GM13977 (cell line): ENCODE measurements at regions not wholly inside any gene's neighbourhood (a gene's known extent, or its start where the extent isn't known, plus 50 kb on each side); places are given as distances from the start of the nearest gene placed in this dataset.

Experiments used
- DNase-seq: peaks from one replicate; pipeline ENCODE4 v3.0.0; 2012; ENCODE audit warnings: low spot score
- CTCF ChIP-seq: IDR thresholded peaks from 2 replicates; pipeline ENCODE4 v1.5.1; 2012; ENCODE audit warnings: mild to moderate bottlenecking, control low read depth; ENCODE audit not compliant: insufficient read depth; ENCODE audit errors: extremely low read depth, missing control alignments
- in situ Hi-C: fragments of 300-500 bp; cut with MboI; formaldehyde crosslinking; loops from one replicate; pipeline ENCODE4 v1.12.0; 2022; ENCODE audit warnings: low sequenced_read_pairs, low pct_unique_long_range_greater_than_20kb, mixed read lengths, inconsistent platforms; ENCODE audit not compliant: unreplicated experiment

DNA sequence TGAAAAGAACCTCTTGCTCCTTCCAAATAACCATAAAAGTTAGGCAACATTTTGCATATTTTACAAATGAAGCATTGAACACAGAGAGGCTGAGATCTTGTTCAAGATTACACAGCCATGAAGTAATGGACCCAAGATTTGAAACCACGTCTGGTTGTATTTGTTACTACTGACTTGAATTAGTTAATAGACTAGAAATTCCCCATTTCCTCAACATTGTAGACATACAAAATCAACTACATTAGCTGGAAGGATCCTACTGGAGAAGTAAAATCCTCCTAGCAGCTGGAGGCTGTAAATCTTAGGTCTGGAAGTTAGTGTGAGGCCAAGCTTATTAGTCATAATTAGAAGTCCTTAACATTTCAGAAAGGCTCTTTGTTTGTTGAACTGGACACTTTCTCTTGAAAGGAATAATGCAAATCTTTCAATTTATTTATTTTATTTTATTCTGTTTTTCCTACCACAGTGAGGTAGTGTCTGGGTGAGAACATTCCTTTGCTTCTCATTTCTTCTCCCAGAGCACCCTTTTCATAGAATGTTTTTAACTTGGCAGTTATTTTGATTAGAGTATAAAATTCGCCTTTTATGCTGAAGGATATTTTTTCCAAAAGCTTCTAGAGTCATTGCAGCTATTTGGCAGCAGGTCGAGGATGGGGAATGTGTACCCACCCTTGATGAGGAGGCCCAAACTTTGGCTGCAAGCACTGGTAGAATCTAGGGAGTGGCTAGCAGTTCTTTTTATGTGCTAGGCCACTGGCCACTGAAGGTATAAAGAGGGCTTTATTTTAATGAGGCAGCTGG, 62.0 kb upstream of the CLNK start:
- in situ Hi-C loops: loop anchor here (25.0 kb wide), 1 partner anchor 666 kb away; no protein-coding TSS in a partner anchor
- no peak for TF ChIP-seq CTCF
- no peak for DNase-seq

DNA sequence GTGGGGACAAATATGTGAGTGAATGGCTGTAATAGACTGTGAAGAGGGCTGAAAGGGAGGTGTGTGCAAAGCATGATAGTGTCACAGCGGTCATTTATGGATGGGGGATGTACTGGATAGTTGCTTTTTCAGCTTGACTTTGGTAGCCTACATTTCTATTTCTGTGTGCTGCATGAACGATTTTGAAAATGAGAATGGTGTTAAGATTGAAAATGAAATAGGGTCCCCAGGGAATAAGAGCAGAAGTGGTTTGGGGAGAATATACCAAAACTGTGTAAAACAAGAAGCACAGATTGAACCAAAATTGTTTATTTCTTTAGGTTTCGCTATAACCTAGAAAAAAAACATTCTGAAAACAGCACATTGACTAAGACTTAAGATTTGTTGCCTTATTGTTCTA, 58.8 kb upstream of the CLNK start:
- in situ Hi-C loops: loop anchor here (25.0 kb wide), 1 partner anchor 669 kb away; no protein-coding TSS in a partner anchor
- no peak for TF ChIP-seq CTCF
- peak; percentile 31 for DNase-seq

DNA sequence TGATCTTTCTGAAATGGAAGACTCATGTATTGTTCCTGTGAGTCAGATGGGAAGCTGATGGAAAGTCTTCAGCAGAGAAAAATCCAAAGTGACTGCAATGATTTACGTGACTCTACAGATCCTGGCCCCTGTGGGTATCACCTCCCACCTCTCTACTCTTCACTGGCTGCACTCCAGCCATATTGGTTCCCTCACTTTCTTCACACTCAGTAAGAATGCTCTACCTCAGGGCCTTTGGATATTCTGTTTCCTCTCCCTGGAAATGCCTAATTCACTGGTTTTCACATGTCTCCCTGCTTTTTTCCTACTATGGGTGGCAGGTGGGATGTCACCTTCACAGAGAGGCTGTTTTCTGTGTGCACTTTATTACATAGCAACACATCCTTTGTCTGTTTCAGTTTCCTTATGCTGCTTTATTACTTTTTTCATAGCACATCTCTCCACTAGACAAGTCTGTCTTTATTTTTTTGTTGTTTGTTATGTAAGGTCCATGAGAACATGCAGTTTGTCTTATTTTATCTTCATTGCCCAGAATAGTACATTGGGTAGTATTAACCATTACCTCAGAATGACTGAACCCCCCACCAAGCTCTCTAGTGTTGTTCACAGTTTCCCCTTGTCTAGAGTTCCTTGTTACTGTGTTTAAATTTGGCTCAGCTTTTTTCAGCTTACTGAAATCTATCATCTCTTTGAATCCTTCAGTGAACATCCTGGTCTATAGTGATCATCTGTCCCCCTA, 57.6 kb upstream of the CLNK start:
- in situ Hi-C loops: loop anchor here (25.0 kb wide), 1 partner anchor 670 kb away; no protein-coding TSS in a partner anchor
- TF ChIP-seq CTCF: no peak
- DNase-seq: no peak

GRCh38 chr4:10740891-10741620, 56.5 kb upstream of the CLNK start:
- in situ Hi-C loops: loop anchor here (25.0 kb wide), 1 partner anchor 671 kb away; no protein-coding TSS in a partner anchor
- TF ChIP-seq CTCF: no peak
- DNase-seq: no peak

- in situ Hi-C loops: loop anchor here (25.0 kb wide), 1 partner anchor 672 kb away; no protein-coding TSS in a partner anchor
- TF ChIP-seq CTCF: no peak
- no peak for DNase-seq
These were observed 55.7 kb upstream of the CLNK start for GRCh38 chr4:10740251-10740650.
